GM18499 (cell line): ENCODE measurements at regions not wholly inside any gene's neighbourhood (a gene's known extent, or its start where the extent isn't known, plus 50 kb on each side); places are given as distances from the start of the nearest gene placed in this dataset.
"Not testable (repeated sequence)": the region's sequence is repeated elsewhere in the genome, so short reads cannot be mapped to it uniquely, and the experiment has no call there.

ENCODE experiments used
- ATAC-seq: cut with Tn5 transposase; IDR thresholded peaks from one replicate; pipeline ENCODE4 v1.9.1; 2021; ENCODE audit warnings: moderate number of reproducible peaks; ENCODE audit not compliant: insufficient read depth, unreplicated experiment

GRCh38 chr6:94270091-94270948, 851.0 kb upstream of the EPHA7 start:
- no peak for ATAC-seq

- ATAC-seq, result no peak
These were observed 849.9 kb upstream of the EPHA7 start for GRCh38 chr6:94269256-94269655.

GRCh38 chr6:94260765-94261164, 841.4 kb upstream of the EPHA7 start:
- no peak for ATAC-seq

GRCh38 chr6:94254689-94255088, 835.3 kb upstream of the EPHA7 start:
- ATAC-seq, result no peak

- ATAC-seq, result no peak
These were observed 832.5 kb upstream of the EPHA7 start for GRCh38 chr6:94251878-94252277.

- no peak for ATAC-seq
These were observed 826.0 kb upstream of the EPHA7 start for GRCh38 chr6:94245395-94245794.

- ATAC-seq, result no peak
These were observed 819.5 kb upstream of the EPHA7 start for GRCh38 chr6:94238868-94239267.

GRCh38 chr6:94227741-94228140, 808.4 kb upstream of the EPHA7 start:
- ATAC-seq, result no peak

GRCh38 chr6:94217836-94218235, 798.5 kb upstream of the EPHA7 start:
- ATAC-seq, result no peak

GRCh38 chr6:94215552-94215951, 796.2 kb upstream of the EPHA7 start:
- ATAC-seq, result no peak

- no peak for ATAC-seq
These were observed 793.9 kb upstream of the EPHA7 start for GRCh38 chr6:94213226-94213625.

GRCh38 chr6:94196891-94197290, 777.5 kb upstream of the EPHA7 start:
- ATAC-seq, result no peak

GRCh38 chr6:94190030-94190429, 770.7 kb upstream of the EPHA7 start:
- no peak for ATAC-seq

GRCh38 chr6:94184666-94185464, 765.5 kb upstream of the EPHA7 start:
- no peak for ATAC-seq

- ATAC-seq, result no peak
These were observed 758.1 kb upstream of the EPHA7 start for GRCh38 chr6:94177429-94177828.

- no peak for ATAC-seq
These were observed 756.1 kb upstream of the EPHA7 start for GRCh38 chr6:94175465-94175864.

GRCh38 chr6:94163877-94164276, 744.5 kb upstream of the EPHA7 start:
- no peak for ATAC-seq

- no peak for ATAC-seq
These were observed 731.5 kb upstream of the EPHA7 start for GRCh38 chr6:94150886-94151285.

GRCh38 chr6:94144807-94145206, 725.4 kb upstream of the EPHA7 start:
- ATAC-seq, result no peak

GRCh38 chr6:94137178-94137577, 717.8 kb upstream of the EPHA7 start:
- ATAC-seq, result not testable (repeated sequence)

- no peak for ATAC-seq
These were observed 713.7 kb upstream of the EPHA7 start for GRCh38 chr6:94133106-94133505.
